IMR-90 (cell line): ENCODE measurements at regions not wholly inside any gene's neighbourhood (a gene's known extent, or its start where the extent isn't known, plus 50 kb on each side); places are given as distances from the start of the nearest gene placed in this dataset.

ENCODE experiments used
- ATAC-seq: fragments of 200-7000 bp; cut with Tn5 transposase; 2 replicates; pipeline ENCODE4 v1.9.1; 2020; ENCODE audit warnings: low read depth, mild to moderate bottlenecking, moderate library complexity
- BruUV-seq: library from RNA; stranded (reverse); fragments of 400-500 nt; replicated peaks from 2 replicates; lab custom pipeline; 2021; lab: Mats Ljungman, UMichigan
- CTCF ChIA-PET: fragments of 300-600 bp; formaldehyde crosslinking; extraction: SDS; loops from one replicate; lab custom pipeline; 2021; ENCODE audit warnings: antibody characterized with exemption; lab: Yijun Ruan, JAX
- POLR2A ChIA-PET: fragments of 300-600 bp; sonication (Branson Sonifier 250); formaldehyde crosslinking; loops from one replicate; lab custom pipeline; 2022; ENCODE audit warnings: antibody characterized with exemption; ENCODE audit not compliant: unreplicated experiment; lab: Charles Lee
- DNase-seq: peaks from one replicate; pipeline ENCODE4 v3.0.0; 2013
- H2AFZ ChIP-seq: replicated peaks from 2 replicates; pipeline ENCODE3; 2013; ENCODE audit warnings: low read length, mild to moderate bottlenecking; ENCODE audit not compliant: poor library complexity
- H2AK5ac ChIP-seq: 2 replicates; pipeline ENCODE4 v1.6.1; 2013; ENCODE audit warnings: low read depth, low read length, inconsistent platforms
- H2AK9ac ChIP-seq: replicated peaks from 2 replicates; pipeline ENCODE3; 2013; ENCODE audit warnings: mild to moderate bottlenecking, low read depth, low read length, moderate library complexity; ENCODE audit not compliant: poor library complexity
- H2BK120ac ChIP-seq: 2 replicates; pipeline ENCODE4 v1.6.1; 2013; ENCODE audit warnings: low read depth, low read length, inconsistent platforms
- H2BK15ac ChIP-seq: 3 replicates; pipeline ENCODE4 v1.6.1; 2013; ENCODE audit warnings: low read depth, low read length, inconsistent platforms
- H2BK20ac ChIP-seq: 2 replicates; pipeline ENCODE4 v1.6.1; 2013; ENCODE audit warnings: low read depth, mild to moderate bottlenecking, inconsistent platforms, low read length, moderate library complexity
- H2BK5ac ChIP-seq: 2 replicates; pipeline ENCODE4 v1.6.1; 2013; ENCODE audit warnings: mild to moderate bottlenecking, low read depth, low read length, inconsistent platforms; ENCODE audit not compliant: poor library complexity, severe bottlenecking
- H3K14ac ChIP-seq: replicated peaks from 2 replicates; pipeline ENCODE4 v1.6.1; 2013; ENCODE audit warnings: low read depth, low read length, inconsistent platforms
- H3K18ac ChIP-seq: 2 replicates; pipeline ENCODE4 v1.6.1; 2013; ENCODE audit warnings: low read depth, low read length, control low read depth
- H3K23ac ChIP-seq: 2 replicates; pipeline ENCODE4 v1.6.1; 2013; ENCODE audit warnings: low read depth, low read length, inconsistent platforms
- H3K27ac ChIP-seq: 2 replicates; pipeline ENCODE4 v1.5.1; 2013; ENCODE audit warnings: mild to moderate bottlenecking, control low read depth, low read length; ENCODE audit not compliant: insufficient read depth
- H3K27me3 ChIP-seq: 2 replicates; pipeline ENCODE4 v1.6.1; 2013; ENCODE audit warnings: low read length; ENCODE audit not compliant: control insufficient read depth, insufficient read depth
- H3K36me3 ChIP-seq: 2 replicates; pipeline ENCODE4 v1.6.1; 2013; ENCODE audit warnings: low read length, mixed read lengths; ENCODE audit not compliant: control insufficient read depth, insufficient read depth
- H3K4ac ChIP-seq: 2 replicates; pipeline ENCODE4 v1.6.1; 2013; ENCODE audit warnings: low read depth, low read length, inconsistent platforms
- H3K4me1 ChIP-seq: 2 replicates; pipeline ENCODE4 v1.6.1; 2013; ENCODE audit warnings: low read length, mixed read lengths; ENCODE audit not compliant: control insufficient read depth, insufficient read depth
- H3K4me2 ChIP-seq: 2 replicates; pipeline ENCODE4 v1.6.1; 2013; ENCODE audit warnings: low read depth, mild to moderate bottlenecking, control low read depth, low read length, moderate library complexity
- H3K4me3 ChIP-seq: 2 replicates; pipeline ENCODE4 v1.5.1; 2013; ENCODE audit warnings: low read depth, mild to moderate bottlenecking, control low read depth, low read length, moderate library complexity; ENCODE audit not compliant: insufficient read depth
- H3K56ac ChIP-seq: 2 replicates; pipeline ENCODE4 v1.6.1; 2013; ENCODE audit warnings: low read length, inconsistent platforms; ENCODE audit not compliant: insufficient read depth; ENCODE audit errors: extremely low read depth
- H3K79me1 ChIP-seq, 2 experiments: 2 replicates each; pipeline ENCODE4 v1.6.1; 2013; ENCODE audit warnings: low read length in 2 of 2, inconsistent platforms in 1 of 2, low read depth in 1 of 2
- H3K9ac ChIP-seq: 2 replicates; pipeline ENCODE4 v1.6.1; 2013; ENCODE audit warnings: low read depth, low read length, control low read depth
- H3K9me1 ChIP-seq: 2 replicates; pipeline ENCODE4 v1.6.1; 2013; ENCODE audit warnings: low read length, inconsistent platforms; ENCODE audit not compliant: insufficient read depth
- H3K9me3 ChIP-seq: 2 replicates; pipeline ENCODE4 v1.6.1; 2013; ENCODE audit warnings: low read length; ENCODE audit not compliant: control insufficient read depth, insufficient read depth
- H4K20me1 ChIP-seq: 2 replicates; pipeline ENCODE4 v1.6.1; 2013; ENCODE audit warnings: low read length, inconsistent platforms; ENCODE audit not compliant: insufficient read depth
- H4K5ac ChIP-seq: 2 replicates; pipeline ENCODE4 v1.6.1; 2013; ENCODE audit warnings: mild to moderate bottlenecking, low read depth, low read length, control low read depth
- H4K8ac ChIP-seq, 2 experiments: 2 replicates each; pipeline ENCODE4 v1.6.1; 2013; ENCODE audit warnings: low read depth in 2 of 2, low read length in 2 of 2, control low read depth in 1 of 2, inconsistent platforms in 1 of 2
- H4K91ac ChIP-seq: 2 replicates; pipeline ENCODE4 v1.6.1; 2013; ENCODE audit warnings: low read depth, low read length, inconsistent platforms; ENCODE audit not compliant: insufficient read depth
- USF2 ChIP-seq: fragments of 150-350 bp; IDR thresholded peaks from 2 replicates; pipeline ENCODE4 v1.6.1; 2017; ENCODE audit warnings: mild to moderate bottlenecking, antibody characterized with exemption, low read length, low read depth
- WGBS, 2 experiments: methylation state at CpG; one replicate each; pipeline versions ENCODE4 v1.1.5 to v1.1.7; 2013; ENCODE audit warnings: missing lambda C conversion rate in 2 of 2; ENCODE audit not compliant: insufficient read length in 1 of 2; ENCODE audit errors: extremely low coverage in 2 of 2; 5-methylcytosine and 5-hydroxymethylcytosine counted together
- dilution Hi-C: fragments of 300-500 bp; cut with HindIII; formaldehyde crosslinking; loops from one replicate; pipeline ENCODE4 v1.14.3; 2018; ENCODE audit warnings: low sequenced_read_pairs; ENCODE audit not compliant: unreplicated experiment
- in situ Hi-C: fragments of 300-500 bp; cut with MboI; formaldehyde crosslinking; loops from 3 replicates; pipeline ENCODE4 v1.14.3; 2019; ENCODE audit warnings: low sequenced_read_pairs, inconsistent platforms, mixed read lengths
- intact Hi-C: fragments of 100-400 bp; cut with micrococcal nuclease; formaldehyde crosslinking; loops from 2 replicates; pipeline ENCODE4 v1.10.0; 2022

GRCh38 chr1:88321706-88322105 lies 362.4 kb upstream of the PKN2 start:
- no peak for DNase-seq
- H3K27ac ChIP-seq, result no peak overlapping the region
- no peak overlapping the region for H2BK15ac ChIP-seq
- ATAC-seq, result no peak
- no CpG with 5 or more reads among the region's 2 CpGs for WGBS, 2 experiments
- H3K9me3 ChIP-seq, result no peaks in the 10 kb centered on the region
- H3K4me2 ChIP-seq, result no peak overlapping the region
- H3K23ac ChIP-seq, result no peak overlapping the region
- H2BK120ac ChIP-seq, result no peak overlapping the region
- H2BK20ac ChIP-seq, result no peak overlapping the region
- no peak overlapping the region for H2BK5ac ChIP-seq
- H3K56ac ChIP-seq, result no peak overlapping the region
- H3K14ac ChIP-seq, result no peak overlapping the region
- no peaks in the 10 kb centered on the region for H3K27me3 ChIP-seq
- no peak overlapping the region for H3K18ac ChIP-seq
- H3K4ac ChIP-seq, result no peak overlapping the region
- intact Hi-C loops, result no loop called here
- no peak overlapping the region for H4K5ac ChIP-seq
- H4K20me1 ChIP-seq, result no peaks in the 10 kb centered on the region
- H4K91ac ChIP-seq, result no peak overlapping the region
- CTCF ChIA-PET, result no interaction called here
- POLR2A ChIA-PET, result no interaction called here
- no peak overlapping the region for H2AK5ac ChIP-seq
- H3K4me3 ChIP-seq, result no peak overlapping the region
- no peaks in the 10 kb centered on the region for H3K4me1 ChIP-seq
- no peak for TF ChIP-seq USF2
- no peaks in the 10 kb centered on the region for H3K79me1 ChIP-seq
- H2AFZ ChIP-seq, result no peak overlapping the region
- no peaks in the 10 kb centered on the region for H3K9me1 ChIP-seq
- no TSS peak for BruUV-seq
- H4K8ac ChIP-seq, result no peak overlapping the region
- H2AK9ac ChIP-seq, result no peak overlapping the region
- in situ Hi-C loops, result no loop called here
- H3K9ac ChIP-seq, result no peak overlapping the region
- H3K36me3 ChIP-seq, result no peaks in the 10 kb centered on the region
- dilution Hi-C loops, result no loop called here
